ENCODE measurements at regions not wholly inside any gene's neighbourhood (a gene's known extent, or its start where the extent isn't known, plus 50 kb on each side); places are given as distances from the start of the nearest gene placed in this dataset.

DNA sequence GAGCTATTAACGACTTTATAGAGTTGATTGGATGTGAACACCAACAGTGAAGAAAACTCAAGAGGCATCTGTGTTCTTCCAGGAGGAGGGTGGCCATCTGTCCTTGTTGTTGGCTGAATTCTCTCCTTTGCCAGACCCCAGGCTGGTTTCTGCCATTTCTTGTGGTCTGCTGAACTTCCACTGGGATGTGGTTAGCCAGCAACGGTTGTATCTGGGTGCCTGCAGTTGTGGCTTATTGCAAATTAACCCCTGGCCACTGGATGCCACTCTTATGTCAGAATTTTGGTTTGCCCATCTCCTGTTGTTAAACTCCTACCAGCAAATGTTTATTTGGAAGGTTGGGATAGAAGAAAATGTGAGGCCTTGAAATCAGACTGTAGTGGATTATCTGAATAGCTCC lies 163.6 kb upstream of the TBC1D5 start:
- TF ChIP-seq, protein P1, sequence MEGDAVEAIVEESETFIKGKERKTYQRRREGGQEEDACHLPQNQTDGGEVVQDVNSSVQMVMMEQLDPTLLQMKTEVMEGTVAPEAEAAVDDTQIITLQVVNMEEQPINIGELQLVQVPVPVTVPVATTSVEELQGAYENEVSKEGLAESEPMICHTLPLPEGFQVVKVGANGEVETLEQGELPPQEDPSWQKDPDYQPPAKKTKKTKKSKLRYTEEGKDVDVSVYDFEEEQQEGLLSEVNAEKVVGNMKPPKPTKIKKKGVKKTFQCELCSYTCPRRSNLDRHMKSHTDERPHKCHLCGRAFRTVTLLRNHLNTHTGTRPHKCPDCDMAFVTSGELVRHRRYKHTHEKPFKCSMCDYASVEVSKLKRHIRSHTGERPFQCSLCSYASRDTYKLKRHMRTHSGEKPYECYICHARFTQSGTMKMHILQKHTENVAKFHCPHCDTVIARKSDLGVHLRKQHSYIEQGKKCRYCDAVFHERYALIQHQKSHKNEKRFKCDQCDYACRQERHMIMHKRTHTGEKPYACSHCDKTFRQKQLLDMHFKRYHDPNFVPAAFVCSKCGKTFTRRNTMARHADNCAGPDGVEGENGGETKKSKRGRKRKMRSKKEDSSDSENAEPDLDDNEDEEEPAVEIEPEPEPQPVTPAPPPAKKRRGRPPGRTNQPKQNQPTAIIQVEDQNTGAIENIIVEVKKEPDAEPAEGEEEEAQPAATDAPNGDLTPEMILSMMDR (IDR thresholded peaks at IDR 0.05) = no peak; the same call in 1 of the 2 replicates
- TF ChIP-seq TEAD4 (IDR thresholded peaks at IDR 0.05; ENCODE audit: borderline replicate concordance, insufficient read depth) (no peak), POLR2AphosphoS5 (IDR thresholded peaks at IDR 0.05; ENCODE audit: low read depth, low read length) (no peak), GABPA (IDR thresholded peaks at IDR 0.05; ENCODE audit: low read depth) (no peak), EP300 (IDR thresholded peaks at IDR 0.05; ENCODE audit: borderline replicate concordance in 1 of 2, low read depth in 1 of 2, low read length in 1 of 2) (no peak), MAX (IDR thresholded peaks at IDR 0.05; ENCODE audit: low read depth) (no peak), EZH2phosphoT487 (IDR thresholded peaks at IDR 0.05; ENCODE audit: borderline replicate concordance, low read depth) (no peak), RXRA (IDR thresholded peaks at IDR 0.05; ENCODE audit: borderline replicate concordance, low read depth) (no peak), YY1 (IDR thresholded peaks at IDR 0.05; ENCODE audit: low read depth) (no peak), MEF2A (IDR thresholded peaks at IDR 0.05; ENCODE audit: borderline replicate concordance, low read depth) (no peak)
- TF ChIP-seq, protein P2, sequence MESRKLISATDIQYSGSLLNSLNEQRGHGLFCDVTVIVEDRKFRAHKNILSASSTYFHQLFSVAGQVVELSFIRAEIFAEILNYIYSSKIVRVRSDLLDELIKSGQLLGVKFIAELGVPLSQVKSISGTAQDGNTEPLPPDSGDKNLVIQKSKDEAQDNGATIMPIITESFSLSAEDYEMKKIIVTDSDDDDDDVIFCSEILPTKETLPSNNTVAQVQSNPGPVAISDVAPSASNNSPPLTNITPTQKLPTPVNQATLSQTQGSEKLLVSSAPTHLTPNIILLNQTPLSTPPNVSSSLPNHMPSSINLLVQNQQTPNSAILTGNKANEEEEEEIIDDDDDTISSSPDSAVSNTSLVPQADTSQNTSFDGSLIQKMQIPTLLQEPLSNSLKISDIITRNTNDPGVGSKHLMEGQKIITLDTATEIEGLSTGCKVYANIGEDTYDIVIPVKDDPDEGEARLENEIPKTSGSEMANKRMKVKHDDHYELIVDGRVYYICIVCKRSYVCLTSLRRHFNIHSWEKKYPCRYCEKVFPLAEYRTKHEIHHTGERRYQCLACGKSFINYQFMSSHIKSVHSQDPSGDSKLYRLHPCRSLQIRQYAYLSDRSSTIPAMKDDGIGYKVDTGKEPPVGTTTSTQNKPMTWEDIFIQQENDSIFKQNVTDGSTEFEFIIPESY (IDR thresholded peaks at IDR 0.05; ENCODE audit: borderline replicate concordance, low read depth) = no peak

Measured in SK-N-SH (cell line).